Neural cell (in vitro differentiated cells): ENCODE measurements at regions not wholly inside any gene's neighbourhood (a gene's known extent, or its start where the extent isn't known, plus 50 kb on each side); places are given as distances from the start of the nearest gene placed in this dataset.

Experiments used
- H2AFZ ChIP-seq: fragments of 200-600, 300-800 bp; sonication (generic), shearing (Covaris generic); 2 replicates; pipeline ENCODE4 v1.6.0; 2014; ENCODE audit warnings: low read depth, mild to moderate bottlenecking, antibody characterized with exemption, low read length, moderate library complexity
- H3F3A ChIP-seq: fragments of 200-600 bp; shearing (Covaris generic); 2 replicates; pipeline ENCODE4 v1.6.1; 2016; ENCODE audit warnings: mild to moderate bottlenecking, moderate library complexity, mixed read lengths, antibody characterized with exemption, low read length; ENCODE audit not compliant: insufficient read depth, poor library complexity, severe bottlenecking
- H3K27ac ChIP-seq: fragments of 200-600, 300-800 bp; sonication (generic), shearing (Covaris generic); 2 replicates; pipeline ENCODE4 v1.5.1; 2014; ENCODE audit warnings: mild to moderate bottlenecking, low read length, moderate library complexity
- H3K27me3 ChIP-seq: fragments of 300-800, 200-600 bp; sonication (generic), shearing (Covaris generic); 2 replicates; pipeline ENCODE4 v1.6.0; 2014; ENCODE audit warnings: mild to moderate bottlenecking, low read depth, low read length, moderate library complexity; ENCODE audit not compliant: insufficient read depth
- H3K36me3 ChIP-seq: fragments of 300-800, 200-600 bp; sonication (generic), shearing (Covaris generic); 2 replicates; pipeline ENCODE4 v1.5.1; 2014; ENCODE audit warnings: mild to moderate bottlenecking, antibody characterized with exemption, low read length, moderate library complexity; ENCODE audit not compliant: insufficient read depth
- H3K4me2 ChIP-seq: fragments of 300-800, 200-600 bp; sonication (generic), shearing (Covaris generic); 2 replicates; pipeline ENCODE4 v1.6.0; 2014; ENCODE audit warnings: mild to moderate bottlenecking, low read length
- H3K4me3 ChIP-seq: fragments of 300-800, 200-600 bp; sonication (generic), shearing (Covaris generic); 2 replicates; pipeline ENCODE4 v1.5.1; 2014; ENCODE audit warnings: mild to moderate bottlenecking, low read length, moderate library complexity
- H3K79me2 ChIP-seq: fragments of 200-600 bp; shearing (Covaris generic); replicated peaks from 2 replicates; pipeline ENCODE4 v1.6.0; 2014; ENCODE audit warnings: mild to moderate bottlenecking, low read length, moderate library complexity; ENCODE audit not compliant: insufficient read depth
- H3K9ac ChIP-seq: fragments of 300-800, 200-600 bp; sonication (generic), shearing (Covaris generic); 2 replicates; pipeline ENCODE4 v1.6.1; 2016; ENCODE audit warnings: mild to moderate bottlenecking, low read length, mixed read lengths
- H3K9me2 ChIP-seq: fragments of 200-600 bp; shearing (Covaris generic); 2 replicates; pipeline ENCODE4 v1.6.1; 2016; ENCODE audit warnings: mild to moderate bottlenecking, low read length, mixed read lengths; ENCODE audit not compliant: insufficient read depth
- H3K9me3 ChIP-seq: fragments of 200-600, 300-800 bp; sonication (generic), shearing (Covaris generic); 2 replicates; pipeline ENCODE4 v1.6.1; 2016; ENCODE audit warnings: mild to moderate bottlenecking, mixed run types, low read length, moderate library complexity, mixed read lengths
- H4K20me1 ChIP-seq: fragments of 200-600 bp; shearing (Covaris generic); 2 replicates; pipeline ENCODE4 v1.6.1; 2016; ENCODE audit warnings: mild to moderate bottlenecking, mixed run types; ENCODE audit not compliant: insufficient read depth
- EP300 ChIP-seq: fragments of 450-650 bp; conservative IDR thresholded peaks from 2 replicates; pipeline ENCODE4 v1.6.1; 2014; ENCODE audit warnings: antibody characterized with exemption, mild to moderate bottlenecking, moderate library complexity; ENCODE audit not compliant: poor library complexity, severe bottlenecking
- EZH2 ChIP-seq: fragments of 200-600, 300-800 bp; shearing (Covaris generic), sonication (generic); IDR thresholded peaks from 2 replicates; pipeline ENCODE4 v1.6.1; 2014; ENCODE audit warnings: antibody characterized with exemption, low read length, borderline replicate concordance, mild to moderate bottlenecking; ENCODE audit not compliant: insufficient read depth, poor library complexity, severe bottlenecking
- MXI1 ChIP-seq: fragments of 450-650 bp; conservative IDR thresholded peaks from 2 replicates; pipeline ENCODE4 v1.6.1; 2014; ENCODE audit warnings: antibody characterized with exemption, mild to moderate bottlenecking; ENCODE audit not compliant: poor library complexity, severe bottlenecking
- POLR2AphosphoS5 ChIP-seq: IDR thresholded peaks from 2 replicates; pipeline ENCODE4 v1.6.1; 2012
- RAD21 ChIP-seq: fragments of 450-650 bp; conservative IDR thresholded peaks from 2 replicates; pipeline ENCODE4 v1.6.1; 2014; ENCODE audit warnings: antibody characterized with exemption, mild to moderate bottlenecking, moderate library complexity
- SMC3 ChIP-seq: fragments of 450-650 bp; conservative IDR thresholded peaks from 2 replicates; pipeline ENCODE4 v1.6.1; 2014; ENCODE audit warnings: antibody characterized with exemption, mild to moderate bottlenecking, moderate library complexity; ENCODE audit not compliant: poor library complexity
- TAF1 ChIP-seq: IDR thresholded peaks from 2 replicates; pipeline ENCODE4 v1.6.1; 2012; ENCODE audit warnings: low read depth
- TF ChIP-seq, protein P1 (sequence below): fragments of 450-650 bp; IDR thresholded peaks from 2 replicates; pipeline ENCODE4 v1.5.1; 2014; ENCODE audit warnings: antibody characterized with exemption, mild to moderate bottlenecking, moderate library complexity; ENCODE audit not compliant: poor library complexity, severe bottlenecking
- TF ChIP-seq, protein P2 (sequence below): IDR thresholded peaks from 2 replicates; pipeline ENCODE4 v1.6.1; 2012; ENCODE audit warnings: borderline replicate concordance

DNA sequence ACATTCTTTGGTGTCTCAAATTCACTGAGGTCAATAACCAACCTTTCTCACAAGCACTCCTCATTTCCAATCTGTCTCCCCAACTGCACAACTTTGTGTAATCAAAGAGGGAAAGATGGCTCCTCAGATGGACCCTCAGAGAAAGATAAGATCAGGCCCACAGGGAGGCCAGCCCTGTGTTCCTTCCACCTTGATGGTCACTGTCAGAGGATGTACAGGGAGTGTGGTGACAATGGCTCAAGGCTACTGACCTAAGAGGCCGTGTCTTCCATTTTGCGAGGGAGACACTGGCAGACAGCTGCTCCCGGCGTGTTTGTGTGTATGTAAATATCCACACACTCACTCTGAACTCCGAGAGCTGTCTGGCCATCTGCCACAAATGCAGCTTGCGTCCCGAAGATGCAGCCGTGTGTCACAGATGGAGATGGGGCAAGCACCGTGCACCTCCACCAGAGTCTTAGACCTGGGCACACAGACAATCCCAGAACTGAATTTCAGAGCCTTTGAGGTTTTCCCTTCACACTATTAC lies 712.1 kb upstream of the NRP1 start:
- Histone ChIP-seq H4K20me1 (no peaks in the 10 kb centered on the region), H3K79me2 (no peaks in the 10 kb centered on the region), H3K4me3 (no peak overlapping the region), H3K4me2 (no peak overlapping the region), H3K9me3 (no peaks in the 10 kb centered on the region), H3F3A (no peaks in the 10 kb centered on the region), H2AFZ (no peak overlapping the region), H3K9ac (no peak overlapping the region), H3K27me3 (no peaks in the 10 kb centered on the region), H3K36me3 (no peaks in the 10 kb centered on the region), H3K9me2 (no peaks in the 10 kb centered on the region), H3K27ac (no peak overlapping the region)
- no peak for TF ChIP-seq EZH2

DNA sequence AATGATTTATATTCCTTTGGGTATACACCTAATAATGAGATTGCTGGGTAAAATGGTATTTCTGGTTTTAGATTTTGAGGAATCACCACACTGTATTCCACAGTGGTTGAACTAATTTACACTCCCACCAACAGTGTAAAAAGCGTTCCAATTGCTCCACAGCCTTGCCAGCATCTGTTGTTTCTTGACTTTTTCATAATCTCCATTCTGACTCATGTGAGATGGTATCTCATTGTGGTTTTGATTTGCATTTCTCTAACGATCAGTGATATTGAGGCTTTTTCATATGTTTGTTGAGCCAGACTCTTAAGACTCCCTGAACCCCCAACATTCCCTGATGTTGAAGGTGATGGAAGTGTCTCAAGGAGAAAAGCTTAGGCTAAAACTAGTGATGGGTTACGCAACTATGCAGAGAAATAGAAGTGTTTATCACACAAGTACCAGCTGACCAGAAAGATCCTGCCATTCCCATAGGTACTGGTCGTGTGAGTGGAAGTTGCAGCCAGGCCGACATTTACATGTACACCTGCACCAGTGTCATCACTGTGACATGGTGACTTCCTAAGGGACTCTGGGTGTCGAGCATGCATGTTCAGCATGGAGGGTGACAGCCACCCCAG lies 711.2 kb upstream of the NRP1 start:
- Histone ChIP-seq H3K9ac (no peak overlapping the region), H3K9me2 (no peaks in the 10 kb centered on the region), H3K36me3 (no peaks in the 10 kb centered on the region), H3K27me3 (no peaks in the 10 kb centered on the region), H3K79me2 (no peaks in the 10 kb centered on the region), H3K27ac (no peak overlapping the region), H3F3A (no peaks in the 10 kb centered on the region), H2AFZ (no peak overlapping the region), H3K4me3 (no peak overlapping the region), H3K4me2 (no peak overlapping the region), H4K20me1 (no peaks in the 10 kb centered on the region), H3K9me3 (no peaks in the 10 kb centered on the region)
- TF ChIP-seq RAD21 (no peak), MXI1 (no peak), POLR2AphosphoS5 (no peak)
- TF ChIP-seq, protein P1, sequence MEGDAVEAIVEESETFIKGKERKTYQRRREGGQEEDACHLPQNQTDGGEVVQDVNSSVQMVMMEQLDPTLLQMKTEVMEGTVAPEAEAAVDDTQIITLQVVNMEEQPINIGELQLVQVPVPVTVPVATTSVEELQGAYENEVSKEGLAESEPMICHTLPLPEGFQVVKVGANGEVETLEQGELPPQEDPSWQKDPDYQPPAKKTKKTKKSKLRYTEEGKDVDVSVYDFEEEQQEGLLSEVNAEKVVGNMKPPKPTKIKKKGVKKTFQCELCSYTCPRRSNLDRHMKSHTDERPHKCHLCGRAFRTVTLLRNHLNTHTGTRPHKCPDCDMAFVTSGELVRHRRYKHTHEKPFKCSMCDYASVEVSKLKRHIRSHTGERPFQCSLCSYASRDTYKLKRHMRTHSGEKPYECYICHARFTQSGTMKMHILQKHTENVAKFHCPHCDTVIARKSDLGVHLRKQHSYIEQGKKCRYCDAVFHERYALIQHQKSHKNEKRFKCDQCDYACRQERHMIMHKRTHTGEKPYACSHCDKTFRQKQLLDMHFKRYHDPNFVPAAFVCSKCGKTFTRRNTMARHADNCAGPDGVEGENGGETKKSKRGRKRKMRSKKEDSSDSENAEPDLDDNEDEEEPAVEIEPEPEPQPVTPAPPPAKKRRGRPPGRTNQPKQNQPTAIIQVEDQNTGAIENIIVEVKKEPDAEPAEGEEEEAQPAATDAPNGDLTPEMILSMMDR: no peak

DNA sequence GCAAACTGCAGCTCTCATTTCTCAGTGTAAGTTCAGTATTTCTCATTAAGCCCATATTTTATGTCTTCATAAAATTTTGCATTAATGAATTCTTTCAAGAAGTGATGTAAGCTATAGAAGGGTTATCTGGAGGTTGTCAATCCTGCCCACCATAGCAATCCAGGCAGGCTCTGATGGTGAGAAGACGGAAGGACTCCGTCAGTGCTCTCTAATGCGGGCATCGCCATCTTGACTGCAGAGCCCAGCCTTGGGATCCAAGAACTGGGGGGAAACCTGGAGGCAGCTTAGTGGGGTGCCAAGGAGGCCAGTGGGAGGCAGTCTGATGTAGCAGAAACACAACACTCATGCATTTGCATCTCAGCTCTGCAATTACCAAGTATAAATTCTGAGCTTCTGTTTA lies 707.4 kb upstream of the NRP1 start:
- Histone ChIP-seq H3K27ac (no peak overlapping the region), H3K4me2 (no peak overlapping the region), H3K4me3 (no peak overlapping the region), H3K9me3 (no peaks in the 10 kb centered on the region), H3K27me3 (no peaks in the 10 kb centered on the region), H2AFZ (no peak overlapping the region), H3K9me2 (no peaks in the 10 kb centered on the region), H3K36me3 (no peaks in the 10 kb centered on the region), H3F3A (no peaks in the 10 kb centered on the region), H3K9ac (no peak overlapping the region), H4K20me1 (no peaks in the 10 kb centered on the region), H3K79me2 (no peaks in the 10 kb centered on the region)
- no peak for TF ChIP-seq RAD21
- TF ChIP-seq, protein P2, sequence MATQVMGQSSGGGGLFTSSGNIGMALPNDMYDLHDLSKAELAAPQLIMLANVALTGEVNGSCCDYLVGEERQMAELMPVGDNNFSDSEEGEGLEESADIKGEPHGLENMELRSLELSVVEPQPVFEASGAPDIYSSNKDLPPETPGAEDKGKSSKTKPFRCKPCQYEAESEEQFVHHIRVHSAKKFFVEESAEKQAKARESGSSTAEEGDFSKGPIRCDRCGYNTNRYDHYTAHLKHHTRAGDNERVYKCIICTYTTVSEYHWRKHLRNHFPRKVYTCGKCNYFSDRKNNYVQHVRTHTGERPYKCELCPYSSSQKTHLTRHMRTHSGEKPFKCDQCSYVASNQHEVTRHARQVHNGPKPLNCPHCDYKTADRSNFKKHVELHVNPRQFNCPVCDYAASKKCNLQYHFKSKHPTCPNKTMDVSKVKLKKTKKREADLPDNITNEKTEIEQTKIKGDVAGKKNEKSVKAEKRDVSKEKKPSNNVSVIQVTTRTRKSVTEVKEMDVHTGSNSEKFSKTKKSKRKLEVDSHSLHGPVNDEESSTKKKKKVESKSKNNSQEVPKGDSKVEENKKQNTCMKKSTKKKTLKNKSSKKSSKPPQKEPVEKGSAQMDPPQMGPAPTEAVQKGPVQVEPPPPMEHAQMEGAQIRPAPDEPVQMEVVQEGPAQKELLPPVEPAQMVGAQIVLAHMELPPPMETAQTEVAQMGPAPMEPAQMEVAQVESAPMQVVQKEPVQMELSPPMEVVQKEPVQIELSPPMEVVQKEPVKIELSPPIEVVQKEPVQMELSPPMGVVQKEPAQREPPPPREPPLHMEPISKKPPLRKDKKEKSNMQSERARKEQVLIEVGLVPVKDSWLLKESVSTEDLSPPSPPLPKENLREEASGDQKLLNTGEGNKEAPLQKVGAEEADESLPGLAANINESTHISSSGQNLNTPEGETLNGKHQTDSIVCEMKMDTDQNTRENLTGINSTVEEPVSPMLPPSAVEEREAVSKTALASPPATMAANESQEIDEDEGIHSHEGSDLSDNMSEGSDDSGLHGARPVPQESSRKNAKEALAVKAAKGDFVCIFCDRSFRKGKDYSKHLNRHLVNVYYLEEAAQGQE: no peak
- TF ChIP-seq EZH2: no peak
- no peak for TF ChIP-seq SMC3
- TF ChIP-seq, protein P1: no peak
- TF ChIP-seq POLR2AphosphoS5: no peak
- TF ChIP-seq TAF1: no peak
- TF ChIP-seq MXI1: no peak
- no peak for TF ChIP-seq EP300
